ENCODE measurements at regions not wholly inside any gene's neighbourhood (a gene's known extent, or its start where the extent isn't known, plus 50 kb on each side); places are given as distances from the start of the nearest gene placed in this dataset.

DNA sequence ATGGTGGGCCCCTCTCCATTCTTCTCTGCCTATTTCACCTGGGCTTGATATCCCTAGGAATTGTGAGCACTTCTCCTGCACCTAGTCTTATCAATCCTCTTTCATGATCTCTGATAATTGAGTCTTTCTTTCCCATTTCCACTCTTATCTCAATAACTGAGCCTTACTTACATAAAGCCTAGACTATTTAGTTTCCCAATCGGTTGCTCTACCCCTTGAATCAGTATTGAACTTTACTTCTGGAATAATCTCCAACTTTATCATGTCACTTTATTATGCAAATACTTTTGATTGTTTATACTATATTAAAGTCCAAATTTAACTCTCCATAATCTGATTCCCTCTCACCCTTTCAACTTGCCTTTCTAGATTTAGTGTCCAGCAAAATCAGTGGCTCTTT, 222.7 kb downstream of the SPRY1 start:
- no peaks in the 10 kb centered on the region for H3K36me3 ChIP-seq (replicated peaks)
- H3K27me3 ChIP-seq (replicated peaks) = no peaks in the 10 kb centered on the region
- TF ChIP-seq, protein P1, sequence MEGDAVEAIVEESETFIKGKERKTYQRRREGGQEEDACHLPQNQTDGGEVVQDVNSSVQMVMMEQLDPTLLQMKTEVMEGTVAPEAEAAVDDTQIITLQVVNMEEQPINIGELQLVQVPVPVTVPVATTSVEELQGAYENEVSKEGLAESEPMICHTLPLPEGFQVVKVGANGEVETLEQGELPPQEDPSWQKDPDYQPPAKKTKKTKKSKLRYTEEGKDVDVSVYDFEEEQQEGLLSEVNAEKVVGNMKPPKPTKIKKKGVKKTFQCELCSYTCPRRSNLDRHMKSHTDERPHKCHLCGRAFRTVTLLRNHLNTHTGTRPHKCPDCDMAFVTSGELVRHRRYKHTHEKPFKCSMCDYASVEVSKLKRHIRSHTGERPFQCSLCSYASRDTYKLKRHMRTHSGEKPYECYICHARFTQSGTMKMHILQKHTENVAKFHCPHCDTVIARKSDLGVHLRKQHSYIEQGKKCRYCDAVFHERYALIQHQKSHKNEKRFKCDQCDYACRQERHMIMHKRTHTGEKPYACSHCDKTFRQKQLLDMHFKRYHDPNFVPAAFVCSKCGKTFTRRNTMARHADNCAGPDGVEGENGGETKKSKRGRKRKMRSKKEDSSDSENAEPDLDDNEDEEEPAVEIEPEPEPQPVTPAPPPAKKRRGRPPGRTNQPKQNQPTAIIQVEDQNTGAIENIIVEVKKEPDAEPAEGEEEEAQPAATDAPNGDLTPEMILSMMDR (IDR thresholded peaks at IDR 0.05; ENCODE audit: low read depth, low read length, missing control alignments) = no peak
- no peak overlapping the region for H3K27ac ChIP-seq
- in situ Hi-C loops (cut with HindIII; ENCODE audit: low pct_ligation_motif_present, low sequenced_read_pairs) = no loop called here
- DNase-seq = no peak
- no peak overlapping the region for H3K4me3 ChIP-seq (ENCODE audit: low read depth, low read length)

DNA sequence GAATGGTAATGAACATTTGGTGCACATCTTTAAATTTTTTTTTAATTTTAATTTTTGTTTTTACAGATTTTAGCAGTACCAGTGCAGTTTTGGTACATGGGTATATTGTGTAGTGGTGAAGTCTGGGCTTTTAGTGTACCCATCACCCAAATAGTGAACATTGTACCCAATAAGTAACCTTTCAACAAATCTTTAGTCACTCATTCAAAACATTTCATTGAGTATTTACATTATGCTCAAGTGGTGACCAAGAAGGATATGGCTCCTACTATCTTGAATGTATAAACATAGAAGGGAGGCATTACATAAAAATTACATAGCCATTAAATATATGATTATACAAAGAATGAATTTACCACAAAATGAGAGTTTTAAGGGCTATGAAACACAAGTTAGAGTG, 223.3 kb downstream of the SPRY1 start:
- in situ Hi-C loops (cut with HindIII; ENCODE audit: low pct_ligation_motif_present, low sequenced_read_pairs) = no loop called here
- H3K27me3 ChIP-seq (replicated peaks) = no peaks in the 10 kb centered on the region
- no peak overlapping the region for H3K27ac ChIP-seq
- H3K4me3 ChIP-seq (ENCODE audit: low read depth, low read length) = no peak overlapping the region
- no peak for DNase-seq
- H3K36me3 ChIP-seq (replicated peaks) = no peaks in the 10 kb centered on the region
- TF ChIP-seq, protein P1 (IDR thresholded peaks at IDR 0.05; ENCODE audit: low read depth, low read length, missing control alignments) = no peak

DNA sequence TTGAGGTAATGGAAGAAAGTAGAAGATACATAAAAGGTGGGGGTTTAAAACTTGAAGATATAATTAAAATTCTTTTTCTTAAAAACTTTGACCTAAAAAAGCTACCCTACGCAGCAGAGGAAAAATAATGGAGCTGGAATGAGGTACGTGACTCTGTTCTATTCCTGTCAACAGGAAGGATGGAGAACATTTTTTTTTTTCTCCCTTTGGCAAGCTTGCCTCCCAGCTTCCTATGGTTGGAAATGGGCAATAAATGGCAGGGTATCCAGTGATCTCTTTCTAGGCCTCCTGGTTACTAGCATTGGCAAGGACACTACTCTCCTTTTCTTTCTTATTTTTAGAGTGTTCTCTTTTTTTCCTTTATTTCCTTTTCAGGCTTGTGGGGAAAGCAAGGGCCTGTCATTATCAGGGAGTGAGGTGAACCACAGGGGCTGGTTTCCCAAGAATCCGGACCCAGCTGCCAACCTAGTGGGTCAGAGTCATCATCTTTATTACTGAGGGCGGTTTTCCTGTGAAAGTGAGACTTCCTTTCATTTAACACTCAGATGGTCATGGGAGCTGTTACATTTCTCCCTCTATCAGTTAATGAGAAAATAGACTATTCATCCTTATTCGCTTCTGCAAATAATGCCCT, 224.6 kb downstream of the SPRY1 start:
- no peaks in the 10 kb centered on the region for H3K36me3 ChIP-seq (replicated peaks)
- DNase-seq = no peak
- TF ChIP-seq, protein P1 (IDR thresholded peaks at IDR 0.05; ENCODE audit: low read depth, low read length, missing control alignments) = no peak
- H3K27me3 ChIP-seq (replicated peaks) = no peaks in the 10 kb centered on the region
- in situ Hi-C loops (cut with HindIII; ENCODE audit: low pct_ligation_motif_present, low sequenced_read_pairs) = no loop called here
- H3K27ac ChIP-seq = no peak overlapping the region
- H3K4me3 ChIP-seq (ENCODE audit: low read depth, low read length) = no peak overlapping the region

DNA sequence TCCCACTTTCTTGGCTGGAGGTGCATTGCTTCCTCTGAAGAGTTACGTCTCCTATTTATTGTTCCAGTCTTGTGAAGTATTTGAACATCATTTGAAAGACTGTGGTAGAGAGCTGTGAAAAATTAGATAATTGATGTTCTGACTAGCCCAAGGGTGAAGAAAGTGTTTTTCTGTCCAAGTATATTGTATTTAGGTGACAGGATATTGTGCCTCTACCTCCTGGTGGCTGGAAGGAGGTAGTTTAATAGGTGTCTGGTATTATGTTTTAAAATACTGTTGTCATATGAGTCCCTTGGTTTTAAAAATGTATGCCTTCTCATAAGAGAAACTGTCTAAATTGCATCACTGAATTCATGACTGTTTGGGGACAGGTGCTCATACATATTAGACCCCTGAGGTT, 226.0 kb downstream of the SPRY1 start:
- in situ Hi-C loops (cut with HindIII; ENCODE audit: low pct_ligation_motif_present, low sequenced_read_pairs) = no loop called here
- Histone ChIP-seq H3K36me3 (replicated peaks) (no peaks in the 10 kb centered on the region), H3K27me3 (replicated peaks) (no peaks in the 10 kb centered on the region), H3K27ac (no peak overlapping the region), H3K4me3 (ENCODE audit: low read depth, low read length) (no peak overlapping the region)
- DNase-seq = no peak
- TF ChIP-seq, protein P1 (IDR thresholded peaks at IDR 0.05; ENCODE audit: low read depth, low read length, missing control alignments) = no peak

DNA sequence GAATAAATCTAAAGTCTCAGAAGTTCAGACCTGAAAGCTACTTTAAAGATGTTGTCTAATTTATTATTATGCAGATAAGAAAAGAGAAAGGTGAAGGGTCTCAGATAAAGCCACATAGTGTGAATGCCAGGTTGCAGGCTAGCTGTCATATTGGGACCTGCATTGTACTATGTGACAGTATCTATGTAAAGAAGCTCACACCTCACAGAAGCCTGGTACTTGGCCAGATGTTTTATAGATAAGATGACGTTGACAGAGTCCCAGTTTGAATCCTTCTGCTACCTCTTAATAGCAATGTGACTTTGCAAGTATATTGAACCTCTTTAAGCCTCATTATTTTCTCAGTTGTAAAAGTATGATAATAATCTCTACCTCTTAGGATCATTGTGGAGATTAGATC, 227.0 kb downstream of the SPRY1 start:
- TF ChIP-seq, protein P1 (IDR thresholded peaks at IDR 0.05; ENCODE audit: low read depth, low read length, missing control alignments) = no peak
- Histone ChIP-seq H3K27me3 (replicated peaks) (no peaks in the 10 kb centered on the region), H3K27ac (no peak overlapping the region), H3K4me3 (ENCODE audit: low read depth, low read length) (no peak overlapping the region), H3K36me3 (replicated peaks) (no peaks in the 10 kb centered on the region)
- DNase-seq = no peak
- in situ Hi-C loops (cut with HindIII; ENCODE audit: low pct_ligation_motif_present, low sequenced_read_pairs) = no loop called here

DNA sequence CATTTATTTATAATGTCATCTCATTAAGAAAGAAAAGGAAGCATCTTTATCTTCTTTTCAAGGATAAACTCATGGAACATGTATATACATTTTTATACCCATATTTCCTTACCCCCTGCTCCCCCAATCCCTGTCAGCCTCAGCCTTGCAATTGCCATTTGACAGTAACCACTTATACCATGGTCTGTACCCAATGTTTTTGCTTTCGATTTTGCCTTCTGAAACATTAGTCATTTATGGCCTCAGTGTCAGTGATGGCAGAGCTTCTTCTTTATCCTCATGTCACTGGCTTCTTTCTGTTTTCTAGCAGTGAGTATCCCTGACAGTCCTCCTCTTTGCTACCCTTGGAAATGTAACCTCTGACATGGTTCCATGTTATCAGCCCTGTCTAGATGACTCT, 228.4 kb downstream of the SPRY1 start:
- DNase-seq = no peak
- TF ChIP-seq, protein P1 (IDR thresholded peaks at IDR 0.05; ENCODE audit: low read depth, low read length, missing control alignments) = no peak
- H3K27me3 ChIP-seq (replicated peaks) = no peaks in the 10 kb centered on the region
- no peak overlapping the region for H3K4me3 ChIP-seq (ENCODE audit: low read depth, low read length)
- H3K27ac ChIP-seq = no peak overlapping the region
- in situ Hi-C loops (cut with HindIII; ENCODE audit: low pct_ligation_motif_present, low sequenced_read_pairs) = no loop called here
- no peaks in the 10 kb centered on the region for H3K36me3 ChIP-seq (replicated peaks)

All from brain microvascular endothelial cell (primary cell).